Loucy (cell line): ENCODE measurements at regions not wholly inside any gene's neighbourhood (a gene's known extent, or its start where the extent isn't known, plus 50 kb on each side); places are given as distances from the start of the nearest gene placed in this dataset.

Experiments used
- EZH2phosphoT487 ChIP-seq: fragments of 200-600 bp; IDR thresholded peaks from 2 replicates; pipeline ENCODE4 v1.6.1; 2018; ENCODE audit warnings: antibody characterized with exemption, mild to moderate bottlenecking, moderate library complexity, borderline replicate concordance
- TF ChIP-seq, protein P1 (sequence below): fragments of 200-600 bp; sonication (generic); conservative IDR thresholded peaks from 2 replicates; pipeline ENCODE4 v1.5.1; 2014; ENCODE audit warnings: mild to moderate bottlenecking, antibody characterized with exemption, low read length

GRCh38 chr6:140671926-140672325 lies 1297.5 kb upstream of the CITED2 start:
- TF ChIP-seq, protein P1, sequence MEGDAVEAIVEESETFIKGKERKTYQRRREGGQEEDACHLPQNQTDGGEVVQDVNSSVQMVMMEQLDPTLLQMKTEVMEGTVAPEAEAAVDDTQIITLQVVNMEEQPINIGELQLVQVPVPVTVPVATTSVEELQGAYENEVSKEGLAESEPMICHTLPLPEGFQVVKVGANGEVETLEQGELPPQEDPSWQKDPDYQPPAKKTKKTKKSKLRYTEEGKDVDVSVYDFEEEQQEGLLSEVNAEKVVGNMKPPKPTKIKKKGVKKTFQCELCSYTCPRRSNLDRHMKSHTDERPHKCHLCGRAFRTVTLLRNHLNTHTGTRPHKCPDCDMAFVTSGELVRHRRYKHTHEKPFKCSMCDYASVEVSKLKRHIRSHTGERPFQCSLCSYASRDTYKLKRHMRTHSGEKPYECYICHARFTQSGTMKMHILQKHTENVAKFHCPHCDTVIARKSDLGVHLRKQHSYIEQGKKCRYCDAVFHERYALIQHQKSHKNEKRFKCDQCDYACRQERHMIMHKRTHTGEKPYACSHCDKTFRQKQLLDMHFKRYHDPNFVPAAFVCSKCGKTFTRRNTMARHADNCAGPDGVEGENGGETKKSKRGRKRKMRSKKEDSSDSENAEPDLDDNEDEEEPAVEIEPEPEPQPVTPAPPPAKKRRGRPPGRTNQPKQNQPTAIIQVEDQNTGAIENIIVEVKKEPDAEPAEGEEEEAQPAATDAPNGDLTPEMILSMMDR = peak; percentile 16; the same call in 1 of the 2 replicates
- TF ChIP-seq EZH2phosphoT487 = no peak
